Progenitor cell of endocrine pancreas (in vitro differentiated cells): ENCODE measurements at regions not wholly inside any gene's neighbourhood (a gene's known extent, or its start where the extent isn't known, plus 50 kb on each side); places are given as distances from the start of the nearest gene placed in this dataset.

Experiments used
- DNase-seq: peaks from one replicate; pipeline ENCODE4 v3.0.0; 2021; ENCODE audit warnings: low spot score; ENCODE audit not compliant: unreplicated experiment
- H3K27ac Mint-ChIP-seq: 2 replicates; pipeline ENCODE4 v1.8.0; 2021; ENCODE audit warnings: mild to moderate bottlenecking, moderate library complexity, mixed read lengths
- H3K27me3 Mint-ChIP-seq: 2 replicates; pipeline ENCODE4 v1.8.0; 2021; ENCODE audit warnings: mixed read lengths
- H3K36me3 Mint-ChIP-seq: 2 replicates; pipeline ENCODE4 v1.8.0; 2022; ENCODE audit warnings: mixed read lengths; ENCODE audit not compliant: insufficient read depth
- H3K4me1 Mint-ChIP-seq: 2 replicates; pipeline ENCODE4 v1.8.0; 2021; ENCODE audit warnings: low read depth, mixed read lengths
- H3K4me3 Mint-ChIP-seq: 2 replicates; pipeline ENCODE4 v1.8.0; 2021; ENCODE audit warnings: low read depth, mild to moderate bottlenecking, moderate library complexity, mixed read lengths
- H3K9me3 Mint-ChIP-seq: 2 replicates; pipeline ENCODE4 v1.8.0; 2021; ENCODE audit warnings: low read depth, mixed read lengths
- CTCF ChIP-seq: fragments of 200-600 bp; sonication (generic); IDR thresholded peaks from one replicate; pipeline ENCODE4 v1.5.0; 2021; ENCODE audit warnings: antibody characterized with exemption, mild to moderate bottlenecking; ENCODE audit not compliant: unreplicated experiment

GRCh38 chr6:148075352-148075751 lies 267.3 kb upstream of the SASH1 start:
- no peaks in the 10 kb centered on the region for H3K4me1 Mint-ChIP-seq
- H3K36me3 Mint-ChIP-seq = peaks cover 7% of the 10 kb centered on the region
- TF ChIP-seq CTCF = no peak
- peaks cover 11% of the 10 kb centered on the region for H3K9me3 Mint-ChIP-seq
- H3K27ac Mint-ChIP-seq = no peak overlapping the region
- no peak overlapping the region for H3K4me3 Mint-ChIP-seq
- no peak for DNase-seq
- H3K27me3 Mint-ChIP-seq = no peaks in the 10 kb centered on the region

- no peak overlapping the region for H3K4me3 Mint-ChIP-seq
- no peaks in the 10 kb centered on the region for H3K4me1 Mint-ChIP-seq
- H3K36me3 Mint-ChIP-seq = peaks cover 6% of the 10 kb centered on the region
- no peak overlapping the region for H3K27ac Mint-ChIP-seq
- no peak for TF ChIP-seq CTCF
- H3K9me3 Mint-ChIP-seq = peaks cover 7% of the 10 kb centered on the region
- no peak for DNase-seq
- no peaks in the 10 kb centered on the region for H3K27me3 Mint-ChIP-seq
Observed at GRCh38 chr6:148076051-148076450, 266.6 kb upstream of the SASH1 start.

- TF ChIP-seq CTCF = no peak
- H3K27ac Mint-ChIP-seq = no peak overlapping the region
- DNase-seq = no peak
- H3K4me1 Mint-ChIP-seq = no peaks in the 10 kb centered on the region
- no peaks in the 10 kb centered on the region for H3K9me3 Mint-ChIP-seq
- H3K36me3 Mint-ChIP-seq = no peaks in the 10 kb centered on the region
- H3K27me3 Mint-ChIP-seq = no peaks in the 10 kb centered on the region
- no peak overlapping the region for H3K4me3 Mint-ChIP-seq
Observed at GRCh38 chr6:148080315-148080714, 262.3 kb upstream of the SASH1 start.

- H3K27ac Mint-ChIP-seq = no peak overlapping the region
- no peaks in the 10 kb centered on the region for H3K27me3 Mint-ChIP-seq
- no peaks in the 10 kb centered on the region for H3K36me3 Mint-ChIP-seq
- no peaks in the 10 kb centered on the region for H3K4me1 Mint-ChIP-seq
- H3K9me3 Mint-ChIP-seq = no peaks in the 10 kb centered on the region
- DNase-seq = no peak
- no peak overlapping the region for H3K4me3 Mint-ChIP-seq
- no peak for TF ChIP-seq CTCF
Observed at GRCh38 chr6:148081076-148081475, 261.6 kb upstream of the SASH1 start.

GRCh38 chr6:148082044-148082443 lies 260.6 kb upstream of the SASH1 start:
- H3K4me3 Mint-ChIP-seq = no peak overlapping the region
- peaks cover 6% of the 10 kb centered on the region for H3K9me3 Mint-ChIP-seq
- no peaks in the 10 kb centered on the region for H3K27me3 Mint-ChIP-seq
- no peaks in the 10 kb centered on the region for H3K4me1 Mint-ChIP-seq
- DNase-seq = no peak
- no peaks in the 10 kb centered on the region for H3K36me3 Mint-ChIP-seq
- TF ChIP-seq CTCF = no peak
- no peak overlapping the region for H3K27ac Mint-ChIP-seq
